Panc1 (cell line): ENCODE measurements at regions not wholly inside any gene's neighbourhood (a gene's known extent, or its start where the extent isn't known, plus 50 kb on each side); places are given as distances from the start of the nearest gene placed in this dataset.

ENCODE experiments used
- ATAC-seq: fragments of 200-7000 bp; cut with Tn5 transposase; 2 replicates; pipeline ENCODE4 v1.9.1; 2020; ENCODE audit warnings: mild to moderate bottlenecking, moderate library complexity
- BruUV-seq: library from RNA; stranded (reverse); fragments of 400-500 nt; replicated peaks from 2 replicates; lab custom pipeline; 2021; lab: Mats Ljungman, UMichigan
- CTCF ChIA-PET: fragments of 300-600 bp; sonication (Branson Sonifier 250); formaldehyde crosslinking; loops from one replicate; lab custom pipeline; 2022; ENCODE audit warnings: antibody characterized with exemption; lab: Charles Lee
- POLR2A ChIA-PET: fragments of 300-600 bp; sonication (Branson Sonifier 250); formaldehyde crosslinking; loops from one replicate; lab custom pipeline; 2022; ENCODE audit warnings: antibody characterized with exemption; lab: Charles Lee
- DNase-seq: peaks from one replicate; pipeline ENCODE4 v3.0.0-alpha.2; 2010; ENCODE audit warnings: low read depth, low spot score
- H3K27ac ChIP-seq: 2 replicates; pipeline ENCODE4 v1.5.1; 2011; ENCODE audit warnings: mild to moderate bottlenecking, low read length, inconsistent platforms
- H3K27me3 ChIP-seq: fragments of 200-500 bp; sonication (Bioruptor generic); 2 replicates; pipeline ENCODE4 v1.6.0; 2014; ENCODE audit warnings: low read length, inconsistent platforms; ENCODE audit not compliant: control insufficient read depth, insufficient read depth
- H3K36me3 ChIP-seq: fragments of 200-500 bp; sonication (Bioruptor generic); 2 replicates; pipeline ENCODE4 v1.5.1; 2014; ENCODE audit warnings: inconsistent platforms, mild to moderate bottlenecking, low read length, moderate library complexity; ENCODE audit not compliant: control insufficient read depth, insufficient read depth
- H3K4me1 ChIP-seq: 2 replicates; pipeline ENCODE4 v1.5.1; 2011; ENCODE audit warnings: inconsistent platforms, mild to moderate bottlenecking, low read length, moderate library complexity; ENCODE audit not compliant: control insufficient read depth, insufficient read depth
- H3K4me3 ChIP-seq, 2 experiments: 2 replicates each; pipeline ENCODE4 v1.5.1; 2011 to 2012; ENCODE audit warnings: low read depth in 2 of 2, low read length in 2 of 2, mild to moderate bottlenecking in 2 of 2, inconsistent platforms in 1 of 2, moderate library complexity in 1 of 2
- H3K9me3 ChIP-seq: fragments of 200-500 bp; sonication (Bioruptor generic); 2 replicates; pipeline ENCODE4 v1.5.1; 2014; ENCODE audit warnings: low read depth, mild to moderate bottlenecking, inconsistent platforms, low read length, moderate library complexity; ENCODE audit not compliant: control insufficient read depth, insufficient read depth
- POLR2AphosphoS5 ChIP-seq: IDR thresholded peaks from 2 replicates; pipeline ENCODE4 v1.6.1; 2012; ENCODE audit warnings: mild to moderate bottlenecking, low read depth, low read length, moderate library complexity
- SIN3A ChIP-seq: IDR thresholded peaks from 2 replicates; pipeline ENCODE4 v1.6.1; 2012; ENCODE audit warnings: low read depth, mild to moderate bottlenecking, low read length, moderate library complexity, borderline replicate concordance; ENCODE audit not compliant: insufficient read depth
- TCF7L2 ChIP-seq: IDR thresholded peaks from 2 replicates; pipeline ENCODE4 v1.6.1; 2011; ENCODE audit warnings: mild to moderate bottlenecking, low read depth, low read length, inconsistent platforms
- in situ Hi-C: cut with HindIII; loops from 2 replicates; pipeline ENCODE4 v1.10.0; 2016; ENCODE audit warnings: low sequenced_read_pairs, low pct_unique_long_range_greater_than_20kb
- intact Hi-C: fragments of 100-400 bp; cut with micrococcal nuclease; formaldehyde crosslinking; loops from one replicate; pipeline ENCODE4 v1.10.0; 2022; ENCODE audit not compliant: unreplicated experiment
- TF ChIP-seq, protein P1 (sequence below), 2 experiments: IDR thresholded peaks; 2 replicates each; pipeline ENCODE4 v1.6.1; 2011 to 2012; ENCODE audit warnings: low read depth in 2 of 2, control low read depth in 1 of 2, low read length in 1 of 2, mild to moderate bottlenecking in 1 of 2, moderate library complexity in 1 of 2; ENCODE audit not compliant: insufficient read depth in 1 of 2
- TF ChIP-seq, protein P2 (sequence below): fragments of 450-650 bp; IDR thresholded peaks from 2 replicates; pipeline ENCODE4 v1.5.1; 2017; ENCODE audit warnings: mild to moderate bottlenecking

DNA sequence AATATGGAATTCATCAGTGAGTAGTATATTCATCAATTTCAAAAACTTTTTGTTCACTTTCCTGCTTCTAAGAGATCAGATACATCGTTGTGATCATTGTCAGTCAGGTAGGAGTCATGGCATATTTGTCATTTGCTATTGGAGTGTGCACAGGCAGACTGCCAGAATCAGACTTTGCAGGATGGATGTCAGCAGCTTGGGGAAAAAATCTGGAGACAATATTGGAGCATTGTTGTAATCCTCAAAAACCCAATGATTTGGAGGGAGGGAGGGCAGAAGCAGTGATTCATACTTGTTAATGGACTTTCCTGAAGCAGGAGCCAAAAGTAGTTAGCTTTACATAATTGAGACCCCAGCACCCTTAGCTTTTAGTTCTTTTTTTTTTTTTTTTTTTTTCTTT, 59.6 kb upstream of the DRP2 start:
- no peak for TF ChIP-seq SIN3A
- TF ChIP-seq POLR2AphosphoS5: no peak
- TF ChIP-seq, protein P1, sequence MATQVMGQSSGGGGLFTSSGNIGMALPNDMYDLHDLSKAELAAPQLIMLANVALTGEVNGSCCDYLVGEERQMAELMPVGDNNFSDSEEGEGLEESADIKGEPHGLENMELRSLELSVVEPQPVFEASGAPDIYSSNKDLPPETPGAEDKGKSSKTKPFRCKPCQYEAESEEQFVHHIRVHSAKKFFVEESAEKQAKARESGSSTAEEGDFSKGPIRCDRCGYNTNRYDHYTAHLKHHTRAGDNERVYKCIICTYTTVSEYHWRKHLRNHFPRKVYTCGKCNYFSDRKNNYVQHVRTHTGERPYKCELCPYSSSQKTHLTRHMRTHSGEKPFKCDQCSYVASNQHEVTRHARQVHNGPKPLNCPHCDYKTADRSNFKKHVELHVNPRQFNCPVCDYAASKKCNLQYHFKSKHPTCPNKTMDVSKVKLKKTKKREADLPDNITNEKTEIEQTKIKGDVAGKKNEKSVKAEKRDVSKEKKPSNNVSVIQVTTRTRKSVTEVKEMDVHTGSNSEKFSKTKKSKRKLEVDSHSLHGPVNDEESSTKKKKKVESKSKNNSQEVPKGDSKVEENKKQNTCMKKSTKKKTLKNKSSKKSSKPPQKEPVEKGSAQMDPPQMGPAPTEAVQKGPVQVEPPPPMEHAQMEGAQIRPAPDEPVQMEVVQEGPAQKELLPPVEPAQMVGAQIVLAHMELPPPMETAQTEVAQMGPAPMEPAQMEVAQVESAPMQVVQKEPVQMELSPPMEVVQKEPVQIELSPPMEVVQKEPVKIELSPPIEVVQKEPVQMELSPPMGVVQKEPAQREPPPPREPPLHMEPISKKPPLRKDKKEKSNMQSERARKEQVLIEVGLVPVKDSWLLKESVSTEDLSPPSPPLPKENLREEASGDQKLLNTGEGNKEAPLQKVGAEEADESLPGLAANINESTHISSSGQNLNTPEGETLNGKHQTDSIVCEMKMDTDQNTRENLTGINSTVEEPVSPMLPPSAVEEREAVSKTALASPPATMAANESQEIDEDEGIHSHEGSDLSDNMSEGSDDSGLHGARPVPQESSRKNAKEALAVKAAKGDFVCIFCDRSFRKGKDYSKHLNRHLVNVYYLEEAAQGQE (IDR thresholded peaks at IDR 0.05; ENCODE audit: insufficient read depth in 1 of 2, low read depth in 2 of 2, low read length in 1 of 2): no peak
- TF ChIP-seq TCF7L2: no peak
- TF ChIP-seq, protein P2, sequence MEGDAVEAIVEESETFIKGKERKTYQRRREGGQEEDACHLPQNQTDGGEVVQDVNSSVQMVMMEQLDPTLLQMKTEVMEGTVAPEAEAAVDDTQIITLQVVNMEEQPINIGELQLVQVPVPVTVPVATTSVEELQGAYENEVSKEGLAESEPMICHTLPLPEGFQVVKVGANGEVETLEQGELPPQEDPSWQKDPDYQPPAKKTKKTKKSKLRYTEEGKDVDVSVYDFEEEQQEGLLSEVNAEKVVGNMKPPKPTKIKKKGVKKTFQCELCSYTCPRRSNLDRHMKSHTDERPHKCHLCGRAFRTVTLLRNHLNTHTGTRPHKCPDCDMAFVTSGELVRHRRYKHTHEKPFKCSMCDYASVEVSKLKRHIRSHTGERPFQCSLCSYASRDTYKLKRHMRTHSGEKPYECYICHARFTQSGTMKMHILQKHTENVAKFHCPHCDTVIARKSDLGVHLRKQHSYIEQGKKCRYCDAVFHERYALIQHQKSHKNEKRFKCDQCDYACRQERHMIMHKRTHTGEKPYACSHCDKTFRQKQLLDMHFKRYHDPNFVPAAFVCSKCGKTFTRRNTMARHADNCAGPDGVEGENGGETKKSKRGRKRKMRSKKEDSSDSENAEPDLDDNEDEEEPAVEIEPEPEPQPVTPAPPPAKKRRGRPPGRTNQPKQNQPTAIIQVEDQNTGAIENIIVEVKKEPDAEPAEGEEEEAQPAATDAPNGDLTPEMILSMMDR: no peak
- ChIA-PET CTCF (no interaction called here), POLR2A (no interaction called here)
- intact Hi-C loops: no loop called here
- ATAC-seq: no peak
- Histone ChIP-seq H3K4me1 (no peaks in the 10 kb centered on the region), H3K27me3 (no peaks in the 10 kb centered on the region), H3K4me3 (no peak overlapping the region), H3K36me3 (no peaks in the 10 kb centered on the region), H3K9me3 (no peaks in the 10 kb centered on the region), H3K27ac (no peak overlapping the region)
- no peak for DNase-seq
- in situ Hi-C loops: no loop called here
- BruUV-seq: no TSS peak

DNA sequence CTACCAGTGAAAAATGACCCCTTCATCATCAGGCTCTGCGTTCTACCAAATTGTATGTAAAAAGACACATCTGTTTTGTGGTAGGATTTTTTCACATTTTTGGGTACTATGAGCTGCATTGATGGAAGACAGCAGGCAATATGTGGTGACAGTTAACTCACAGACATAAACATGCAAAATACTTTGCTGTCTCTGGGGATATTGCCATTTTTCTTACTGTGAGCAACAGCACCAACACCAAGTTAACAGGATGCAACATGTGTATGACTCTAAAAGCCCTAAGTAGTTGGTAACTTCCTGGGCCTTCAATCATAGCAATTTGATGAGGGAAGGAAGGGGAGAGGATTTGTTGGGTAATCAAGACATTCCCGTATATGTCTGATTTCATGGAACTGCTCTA, 56.4 kb upstream of the DRP2 start:
- intact Hi-C loops (no loop called here), in situ Hi-C loops (no loop called here)
- no TSS peak for BruUV-seq
- TF ChIP-seq SIN3A (no peak), POLR2AphosphoS5 (no peak), TCF7L2 (no peak)
- TF ChIP-seq, protein P2: no peak
- TF ChIP-seq, protein P1 (IDR thresholded peaks at IDR 0.05; ENCODE audit: insufficient read depth in 1 of 2, low read depth in 2 of 2, low read length in 1 of 2): no peak
- no peaks in the 10 kb centered on the region for H3K4me1 ChIP-seq
- H3K36me3 ChIP-seq: no peaks in the 10 kb centered on the region; the same call in 1 of the 2 replicates
- DNase-seq: no peak
- ChIA-PET CTCF (no interaction called here), POLR2A (no interaction called here)
- no peak overlapping the region for H3K4me3 ChIP-seq
- H3K9me3 ChIP-seq: no peaks in the 10 kb centered on the region
- H3K27me3 ChIP-seq: no peaks in the 10 kb centered on the region
- no peak overlapping the region for H3K27ac ChIP-seq
- no peak for ATAC-seq
